GM18867 (cell line): ENCODE measurements at regions not wholly inside any gene's neighbourhood (a gene's known extent, or its start where the extent isn't known, plus 50 kb on each side); places are given as distances from the start of the nearest gene placed in this dataset.

Experiments used
- ATAC-seq: cut with Tn5 transposase; IDR thresholded peaks from one replicate; pipeline ENCODE4 v1.9.1; 2021; ENCODE audit warnings: mild to moderate bottlenecking, moderate library complexity; ENCODE audit not compliant: unreplicated experiment

DNA sequence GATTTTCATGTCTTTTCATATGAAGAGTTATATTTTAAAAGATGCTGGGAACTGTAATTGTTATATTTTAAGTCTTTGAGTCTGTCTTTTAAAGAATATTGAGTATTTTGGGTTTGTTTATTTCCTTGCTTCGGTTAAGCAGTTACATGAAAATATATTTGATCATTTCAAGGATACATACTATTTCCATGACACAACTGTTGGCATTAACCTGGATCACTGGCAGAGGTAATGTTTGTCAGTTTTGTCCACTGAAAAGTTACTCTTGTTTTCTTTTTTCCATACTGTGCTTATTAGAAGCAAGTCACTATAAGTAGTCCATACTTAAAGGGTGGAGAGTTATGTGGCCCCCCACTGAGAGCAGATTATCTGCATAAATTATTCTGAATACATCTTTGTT lies 1142.0 kb upstream of the TMEFF2 start:
- ATAC-seq = no peak

GRCh38 chr2:193334401-193334800 lies 1139.7 kb upstream of the TMEFF2 start:
- ATAC-seq = no peak

DNA sequence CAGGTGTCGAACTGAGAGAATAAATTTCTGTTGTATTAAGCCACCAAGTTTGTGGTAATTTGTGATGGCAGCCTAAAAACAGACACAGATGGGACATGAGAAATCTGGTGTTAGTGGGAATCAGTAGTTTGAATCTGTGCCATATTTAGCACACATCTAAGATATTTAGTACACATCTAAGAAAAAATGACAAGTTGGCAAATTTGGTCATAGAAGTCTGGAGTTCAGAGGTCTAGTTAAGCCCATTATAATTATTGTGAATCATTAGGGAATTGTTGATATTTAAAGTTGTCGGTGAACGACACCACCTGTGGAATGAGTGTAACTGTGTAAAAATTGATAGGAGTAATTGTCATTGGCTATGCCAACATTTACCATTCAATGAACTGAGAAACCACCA lies 1138.8 kb upstream of the TMEFF2 start:
- ATAC-seq = no peak

DNA sequence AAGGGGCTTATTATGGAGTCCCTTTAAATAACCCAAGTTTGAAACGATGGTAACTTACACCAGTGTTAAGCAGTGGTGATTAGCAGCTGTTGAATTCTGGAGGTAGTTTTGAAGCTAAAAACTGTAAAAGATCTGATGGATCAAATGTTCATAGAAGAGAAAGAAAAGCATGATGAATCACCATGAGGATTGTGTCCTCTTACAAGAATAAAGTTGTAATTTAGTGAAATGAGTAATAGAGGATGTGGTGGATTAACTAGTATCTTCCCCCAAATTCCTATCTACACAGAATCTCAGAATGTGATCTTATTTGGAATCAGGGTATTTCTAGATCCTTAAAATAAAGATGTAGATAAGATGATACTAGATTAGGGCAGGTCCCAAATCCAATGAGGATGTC lies 1138.2 kb upstream of the TMEFF2 start:
- no peak for ATAC-seq

GRCh38 chr2:193331676-193332075 lies 1136.9 kb upstream of the TMEFF2 start:
- no peak for ATAC-seq

- no peak for ATAC-seq
Measured at GRCh38 chr2:193326296-193326695, 1131.6 kb upstream of the TMEFF2 start.

DNA sequence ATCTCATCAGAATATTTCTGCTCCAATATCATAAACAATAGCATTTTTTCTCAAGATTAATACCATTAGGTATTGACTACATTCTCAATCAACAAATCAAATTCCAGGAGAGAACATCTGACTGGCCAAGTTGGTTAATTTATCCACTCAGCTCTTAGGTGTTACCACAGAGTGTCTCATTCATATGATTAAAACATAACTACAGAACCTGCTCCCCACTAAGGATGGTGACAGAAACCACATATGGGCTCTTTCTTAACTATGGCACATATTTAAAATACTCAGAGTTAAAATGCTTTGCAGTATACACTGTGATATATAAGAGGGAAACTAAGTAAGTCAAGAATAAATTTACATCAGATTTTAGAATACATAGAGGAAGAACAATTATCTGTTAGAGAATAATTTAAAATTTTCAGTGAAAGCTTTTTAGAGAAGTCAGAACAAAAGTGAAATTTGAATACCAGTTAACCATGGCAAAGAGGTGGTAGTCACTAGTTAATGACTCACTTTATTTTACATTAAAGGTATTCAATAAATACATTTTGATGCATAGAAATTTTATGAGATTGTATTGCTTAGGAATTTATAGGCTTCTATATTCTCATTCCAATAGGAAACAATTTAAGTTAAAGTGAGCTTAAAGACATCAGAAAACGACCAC lies 1120.8 kb upstream of the TMEFF2 start:
- no peak for ATAC-seq

DNA sequence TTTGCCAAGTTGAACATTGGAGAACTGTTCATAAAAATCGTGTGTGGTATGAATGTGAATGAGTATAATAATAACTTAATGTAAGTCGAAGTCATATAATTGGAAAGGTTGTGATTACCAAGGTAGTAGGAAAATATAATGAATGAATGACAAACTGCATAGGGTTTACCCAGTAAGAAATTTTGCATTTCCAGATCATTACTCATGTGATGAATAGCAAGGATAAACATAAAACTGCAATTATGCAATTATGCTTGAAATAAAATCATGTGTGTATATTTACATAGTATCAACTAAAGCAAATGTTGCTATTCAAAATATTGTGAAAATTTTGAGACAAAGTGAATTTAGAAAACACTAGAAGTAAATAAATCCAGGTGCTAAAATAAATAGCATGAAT lies 1108.7 kb upstream of the TMEFF2 start:
- ATAC-seq = no peak

DNA sequence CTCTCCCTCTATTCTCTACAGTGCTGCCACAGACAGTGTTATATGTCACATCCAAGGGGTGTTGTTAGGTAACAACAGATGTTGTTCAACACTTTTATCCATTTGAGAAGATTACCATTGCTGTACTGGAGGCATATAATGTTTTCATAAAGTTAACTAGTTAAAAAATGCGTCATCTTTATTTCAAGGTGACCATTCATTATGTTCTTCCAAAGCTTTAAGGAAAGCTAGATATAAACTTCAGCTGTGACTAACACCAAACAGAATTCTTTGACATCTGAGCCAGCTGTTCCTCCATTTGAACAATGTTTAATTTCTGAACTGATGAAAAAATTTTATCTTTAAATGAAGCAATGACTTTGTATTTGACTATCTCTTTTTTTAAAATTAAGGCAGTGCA lies 1099.6 kb upstream of the TMEFF2 start:
- no peak for ATAC-seq

DNA sequence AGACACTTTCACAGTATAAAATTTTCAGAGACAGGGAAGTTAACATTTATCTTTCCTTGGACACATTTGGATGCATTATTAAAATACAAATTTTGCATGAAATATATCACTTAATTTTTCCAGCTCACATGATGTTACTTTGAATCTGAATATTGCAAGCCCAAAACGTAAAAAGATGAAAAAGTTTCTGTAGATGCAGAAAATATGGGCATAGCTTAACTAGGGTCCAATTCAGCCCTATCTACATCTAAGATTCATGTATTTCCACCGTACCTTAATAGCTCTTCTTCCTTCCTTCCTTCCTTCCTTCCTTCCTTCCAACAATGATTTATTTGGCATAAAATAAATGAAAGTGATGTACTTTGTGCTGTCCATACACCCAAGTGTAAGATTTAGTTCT lies 1084.6 kb upstream of the TMEFF2 start:
- ATAC-seq = no peak

DNA sequence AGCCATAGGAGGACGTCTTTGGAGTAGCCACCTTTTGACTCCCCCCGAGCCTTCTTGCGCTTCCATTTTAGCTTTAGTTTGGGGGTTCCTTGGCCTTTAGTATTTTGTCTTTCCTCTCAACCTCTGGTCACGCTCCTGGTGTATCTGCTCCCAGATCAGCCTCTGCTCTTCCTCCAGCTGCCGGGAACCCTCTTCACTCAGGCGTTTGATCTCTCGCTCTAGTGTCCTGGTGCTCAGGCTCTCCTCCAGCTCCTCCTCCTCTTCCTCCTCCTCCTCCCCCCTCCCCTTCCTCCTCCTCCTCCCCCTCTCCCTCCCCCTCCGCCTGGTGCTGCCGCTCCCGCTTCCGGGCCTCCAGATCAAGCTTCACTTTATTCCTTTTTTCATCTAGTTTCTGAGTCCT lies 1082.3 kb upstream of the TMEFF2 start:
- ATAC-seq = no peak

DNA sequence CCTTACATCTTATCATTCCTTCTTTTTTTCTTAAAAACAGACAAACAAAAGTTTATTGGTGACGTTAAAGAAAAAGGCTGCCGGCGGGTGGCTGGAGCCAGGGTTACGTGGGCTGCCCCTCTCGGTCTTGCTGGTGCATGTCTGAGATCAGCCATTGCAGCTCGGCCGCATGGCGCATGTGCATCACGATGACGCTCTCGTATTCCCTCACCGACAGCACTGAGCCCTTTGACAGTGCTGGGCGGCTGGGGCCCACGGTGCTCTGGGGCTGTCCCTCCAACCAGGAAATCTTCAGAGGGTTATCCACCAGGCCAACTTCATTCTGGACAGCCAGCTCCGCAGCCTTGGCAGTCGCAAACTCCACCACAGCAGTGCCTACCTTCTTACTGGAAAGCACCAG lies 1081.8 kb upstream of the TMEFF2 start:
- ATAC-seq = no peak

GRCh38 chr2:193276069-193276468 lies 1081.3 kb upstream of the TMEFF2 start:
- ATAC-seq = no peak

- no peak for ATAC-seq
Measured at GRCh38 chr2:193272011-193272410, 1077.3 kb upstream of the TMEFF2 start.

- ATAC-seq = no peak
Measured at GRCh38 chr2:193270816-193271215, 1076.1 kb upstream of the TMEFF2 start.

- no peak for ATAC-seq
Measured at GRCh38 chr2:193267496-193268002, 1072.8 kb upstream of the TMEFF2 start.

DNA sequence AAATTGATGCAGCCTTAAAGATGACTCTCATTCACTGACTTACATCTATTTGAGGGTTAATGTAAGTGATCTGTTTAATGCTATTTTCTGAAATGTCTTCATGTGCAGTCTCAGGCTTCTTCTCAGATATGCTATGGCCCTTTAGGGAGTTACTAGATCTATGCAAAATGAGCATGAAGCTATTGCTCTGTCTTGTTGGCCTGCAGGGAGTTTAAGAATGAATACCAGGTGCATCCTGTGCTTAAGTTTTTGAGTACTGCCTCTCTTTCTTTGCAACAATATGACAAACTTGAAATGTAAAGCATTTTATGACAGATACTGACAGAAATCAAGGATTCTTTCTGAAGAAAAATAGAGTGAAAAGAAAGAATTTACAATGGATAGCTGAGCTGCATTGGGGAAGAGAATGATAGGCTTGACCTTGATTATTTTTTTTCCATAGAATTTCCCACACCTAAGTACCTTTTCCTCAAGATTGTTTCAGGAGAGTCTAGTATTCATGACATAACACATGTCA lies 1058.3 kb upstream of the TMEFF2 start:
- no peak for ATAC-seq

DNA sequence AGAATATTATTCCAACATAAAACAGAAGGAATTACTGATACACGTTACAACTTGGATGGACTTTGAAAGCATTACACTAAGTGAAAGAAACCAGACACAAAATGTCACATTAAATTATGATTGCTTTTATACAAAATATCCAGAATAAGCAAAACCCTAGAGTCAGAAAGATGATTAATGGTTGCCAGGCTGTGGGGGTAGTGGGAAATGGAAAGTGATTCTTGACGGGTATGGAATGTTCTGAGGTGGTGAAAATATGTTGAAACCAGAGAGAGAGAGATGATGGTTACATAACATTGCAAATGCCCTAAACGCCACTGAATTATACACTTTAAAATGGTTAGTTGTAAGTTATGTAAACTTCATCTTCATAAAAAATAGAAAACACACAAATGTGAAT lies 1057.2 kb upstream of the TMEFF2 start:
- ATAC-seq = no peak

DNA sequence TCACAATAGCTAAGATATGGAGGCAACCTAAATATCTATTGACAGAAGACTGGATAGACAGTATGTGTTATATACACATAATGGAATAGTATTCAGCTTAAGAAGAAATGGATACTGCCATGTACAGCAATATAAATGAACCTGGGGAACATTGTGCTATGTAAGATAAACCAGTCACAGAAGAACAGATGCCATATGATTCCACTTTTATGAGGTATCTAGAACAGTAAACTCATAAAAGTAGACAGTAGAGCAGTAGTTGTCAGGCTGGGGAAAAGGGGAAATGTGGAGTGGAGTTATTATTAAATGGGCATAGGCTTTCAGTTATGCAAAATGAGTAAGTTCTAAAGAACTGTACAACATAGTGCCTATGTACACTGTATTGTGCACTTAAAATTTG lies 1055.7 kb upstream of the TMEFF2 start:
- ATAC-seq = no peak

- ATAC-seq = peak; percentile 60
Measured at GRCh38 chr2:193240752-193241151, 1046.0 kb upstream of the TMEFF2 start.

GRCh38 chr2:193231634-193232033 lies 1036.9 kb upstream of the TMEFF2 start:
- ATAC-seq = no peak

GRCh38 chr2:193228276-193228675 lies 1033.5 kb upstream of the TMEFF2 start:
- no peak for ATAC-seq

- no peak for ATAC-seq
Measured at GRCh38 chr2:193222454-193222853, 1027.7 kb upstream of the TMEFF2 start.
